ENCODE measurements at regions not wholly inside any gene's neighbourhood (a gene's known extent, or its start where the extent isn't known, plus 50 kb on each side); places are given as distances from the start of the nearest gene placed in this dataset.

GRCh38 chr10:52688899-52689298 is 83.7 kb downstream of the MBL2 start:
- Mint-ChIP-seq H3K36me3 (ENCODE audit: low read depth) (no peaks in the 10 kb centered on the region), H3K27me3 (ENCODE audit: insufficient read depth) (no peaks in the 10 kb centered on the region), H3K4me1 (no peaks in the 10 kb centered on the region), H3K4me3 (no peak overlapping the region), H3K9me3 (no peaks in the 10 kb centered on the region), H3K27ac (no peak overlapping the region)
- no peaks in the 10 kb centered on the region for H3K4me1 ChIP-seq (ENCODE audit: control insufficient read depth, insufficient read depth, low read length)
- DNase-seq = no peak
- H3K9me3 ChIP-seq (ENCODE audit: control insufficient read depth, low read length) = no peaks in the 10 kb centered on the region
- no peak overlapping the region for H3K9ac ChIP-seq (ENCODE audit: extremely low read depth, low read length, poor library complexity, severe bottlenecking)
- H3K27ac ChIP-seq (ENCODE audit: low read depth, low read length) = no peak overlapping the region
- WGBS, 2 experiments (ENCODE audit: insufficient coverage in 1 of 2, insufficient read length in 1 of 2) = 93 to 100% methylated on average over 5 to 6 of the region's 6 CpGs
- no peaks in the 10 kb centered on the region for H3K27me3 ChIP-seq (ENCODE audit: control insufficient read depth, insufficient read depth, low read length, poor library complexity, severe bottlenecking)
- no peaks in the 10 kb centered on the region for H3K36me3 ChIP-seq (ENCODE audit: control insufficient read depth, insufficient read depth, low read length)
- H3K4me3 ChIP-seq (ENCODE audit: low read length) = no peak overlapping the region
- TF ChIP-seq CTCF (conservative IDR thresholded peaks at IDR 0.05) = no peak

- no peak overlapping the region for H3K4me3 ChIP-seq (ENCODE audit: low read length)
- no peak overlapping the region for H3K27ac ChIP-seq (ENCODE audit: low read depth, low read length)
- H3K36me3 ChIP-seq (ENCODE audit: control insufficient read depth, insufficient read depth, low read length) = no peaks in the 10 kb centered on the region
- H3K4me1 ChIP-seq (ENCODE audit: control insufficient read depth, insufficient read depth, low read length) = no peaks in the 10 kb centered on the region
- no peak for DNase-seq
- TF ChIP-seq CTCF (conservative IDR thresholded peaks at IDR 0.05) = no peak
- Mint-ChIP-seq H3K36me3 (ENCODE audit: low read depth) (no peaks in the 10 kb centered on the region), H3K4me3 (no peak overlapping the region), H3K4me1 (no peaks in the 10 kb centered on the region), H3K9me3 (no peaks in the 10 kb centered on the region), H3K27ac (no peak overlapping the region), H3K27me3 (ENCODE audit: insufficient read depth) (no peaks in the 10 kb centered on the region)
- no peaks in the 10 kb centered on the region for H3K27me3 ChIP-seq (ENCODE audit: control insufficient read depth, insufficient read depth, low read length, poor library complexity, severe bottlenecking)
- no peaks in the 10 kb centered on the region for H3K9me3 ChIP-seq (ENCODE audit: control insufficient read depth, low read length)
- 97 to 100% methylated on average over 3 to 5 of the region's 6 CpGs for WGBS, 2 experiments (ENCODE audit: insufficient coverage in 1 of 2, insufficient read length in 1 of 2)
- no peak overlapping the region for H3K9ac ChIP-seq (ENCODE audit: extremely low read depth, low read length, poor library complexity, severe bottlenecking)
Observed at GRCh38 chr10:52696232-52696631, 76.4 kb downstream of the MBL2 start.

- H3K36me3 ChIP-seq (ENCODE audit: control insufficient read depth, insufficient read depth, low read length) = no peaks in the 10 kb centered on the region
- Mint-ChIP-seq H3K4me1 (no peaks in the 10 kb centered on the region), H3K9me3 (no peaks in the 10 kb centered on the region), H3K36me3 (ENCODE audit: low read depth) (no peaks in the 10 kb centered on the region), H3K27me3 (ENCODE audit: insufficient read depth) (no peaks in the 10 kb centered on the region), H3K4me3 (no peak overlapping the region), H3K27ac (no peak overlapping the region)
- no peak overlapping the region for H3K27ac ChIP-seq (ENCODE audit: low read depth, low read length)
- H3K9me3 ChIP-seq (ENCODE audit: control insufficient read depth, low read length) = no peaks in the 10 kb centered on the region
- no peak for DNase-seq
- H3K27me3 ChIP-seq (ENCODE audit: control insufficient read depth, insufficient read depth, low read length, poor library complexity, severe bottlenecking) = no peaks in the 10 kb centered on the region
- no peaks in the 10 kb centered on the region for H3K4me1 ChIP-seq (ENCODE audit: control insufficient read depth, insufficient read depth, low read length)
- 88 to 100% methylated on average over 2 of the region's 2 CpGs for WGBS, 2 experiments (ENCODE audit: insufficient coverage in 1 of 2, insufficient read length in 1 of 2)
- no peak for TF ChIP-seq CTCF (conservative IDR thresholded peaks at IDR 0.05)
- no peak overlapping the region for H3K4me3 ChIP-seq (ENCODE audit: low read length)
- no peak overlapping the region for H3K9ac ChIP-seq (ENCODE audit: extremely low read depth, low read length, poor library complexity, severe bottlenecking)
Observed at GRCh38 chr10:52701647-52702046, 70.9 kb downstream of the MBL2 start.
